Keratinocyte (primary cell): ENCODE measurements at regions not wholly inside any gene's neighbourhood (a gene's known extent, or its start where the extent isn't known, plus 50 kb on each side); places are given as distances from the start of the nearest gene placed in this dataset.
A peak's percentile ranks its signal among the peaks of the same experiment; 100 is the strongest.

Experiments
- DNase-seq: peaks from one replicate; pipeline ENCODE4 v3.0.0-alpha.2; 2011; ENCODE audit warnings: low read depth, missing footprints, low spot score
- FAIRE-seq: peaks from 2 replicates; lab custom pipeline; 2011; peaks lifted over from hg19 to GRCh38; lab: Jason Lieb, UNC
- H2AFZ ChIP-seq: 2 replicates; pipeline ENCODE4 v1.6.0; 2012; ENCODE audit warnings: low read length, control low read depth, inconsistent platforms; ENCODE audit not compliant: control insufficient read depth
- H3K27ac ChIP-seq: 2 replicates; pipeline ENCODE4 v1.5.1; 2011; ENCODE audit warnings: low read length; ENCODE audit not compliant: control insufficient read depth, insufficient read depth
- H3K27me3 ChIP-seq: 3 replicates; pipeline ENCODE4 v1.6.0; 2011; ENCODE audit warnings: low read length; ENCODE audit not compliant: control insufficient read depth, insufficient read depth; ENCODE audit errors: extremely low read depth
- H3K36me3 ChIP-seq, 2 experiments: 2 replicates in 1 of 2; 3 replicates in 1 of 2; pipeline ENCODE4 v1.5.1; 2011; ENCODE audit warnings: low read length in 2 of 2, mild to moderate bottlenecking in 1 of 2; ENCODE audit not compliant: control insufficient read depth in 2 of 2, insufficient read depth in 2 of 2; ENCODE audit errors: extremely low read depth in 1 of 2
- H3K4me1 ChIP-seq: 3 replicates; pipeline ENCODE4 v1.5.1; 2011; ENCODE audit warnings: low read length; ENCODE audit not compliant: control insufficient read depth, insufficient read depth; ENCODE audit errors: extremely low read depth
- H3K4me2 ChIP-seq: 3 replicates; pipeline ENCODE4 v1.6.0; 2011; ENCODE audit warnings: low read depth, low read length; ENCODE audit not compliant: control insufficient read depth, insufficient read depth; ENCODE audit errors: extremely low read depth
- H3K4me3 ChIP-seq, 3 experiments: fragments of 200-600 bp in 1 of 3; sonication (generic) in 1 of 3; 2 replicates in 2 of 3; 3 replicates in 1 of 3; pipeline ENCODE4 v1.5.1; 2011 to 2016; ENCODE audit warnings: low read length in 3 of 3, mild to moderate bottlenecking in 3 of 3, control low read depth in 2 of 3, inconsistent platforms in 1 of 3, low read depth in 1 of 3, mixed read lengths in 1 of 3, mixed run types in 1 of 3, moderate library complexity in 1 of 3; ENCODE audit not compliant: control insufficient read depth in 2 of 3, insufficient read depth in 2 of 3; ENCODE audit errors: extremely low read depth in 1 of 3
- H3K79me2 ChIP-seq: 2 replicates; pipeline ENCODE4 v1.6.0; 2012; ENCODE audit warnings: low read length; ENCODE audit not compliant: control insufficient read depth, insufficient read depth
- H3K9ac ChIP-seq: 3 replicates; pipeline ENCODE4 v1.6.0; 2011; ENCODE audit warnings: low read length; ENCODE audit not compliant: control insufficient read depth, insufficient read depth; ENCODE audit errors: extremely low read depth
- H3K9me1 ChIP-seq: 3 replicates; pipeline ENCODE4 v1.6.0; 2011; ENCODE audit warnings: low read length; ENCODE audit not compliant: control insufficient read depth, insufficient read depth; ENCODE audit errors: extremely low read depth
- H3K9me3 ChIP-seq: 2 replicates; pipeline ENCODE4 v1.5.1; 2012; ENCODE audit warnings: low read depth, low read length; ENCODE audit not compliant: control insufficient read depth
- H4K20me1 ChIP-seq: 3 replicates; pipeline ENCODE4 v1.6.0; 2011; ENCODE audit warnings: low read length; ENCODE audit not compliant: control insufficient read depth, insufficient read depth; ENCODE audit errors: extremely low read depth
- CTCF ChIP-seq, 3 experiments: IDR thresholded peaks in 1 of 3; conservative IDR thresholded peaks in 1 of 3; optimal IDR thresholded peaks in 1 of 3; 2 replicates in 2 of 3; 3 replicates in 1 of 3; pipeline versions ENCODE3 to v1.5.1; 2011; ENCODE audit warnings: low read length in 3 of 3, mild to moderate bottlenecking in 3 of 3, moderate library complexity in 2 of 3, control low read depth in 1 of 3, inconsistent platforms in 1 of 3; ENCODE audit not compliant: insufficient read depth in 2 of 3; ENCODE audit errors: extremely low read depth in 1 of 3
- EZH2 ChIP-seq: IDR thresholded peaks from one replicate; pipeline ENCODE4 v1.6.1; 2012; ENCODE audit warnings: inconsistent platforms, mild to moderate bottlenecking, low read length, moderate library complexity
- dilution Hi-C: fragments of 300-500 bp; cut with MboI; formaldehyde crosslinking; loops from one replicate; pipeline ENCODE4 v1.7.0; 2020; ENCODE audit warnings: low sequenced_read_pairs; ENCODE audit not compliant: extremely low pct_ligation_motif_present

- Histone ChIP-seq H2AFZ (peak overlapping the region; percentile 7), H3K4me2 (no peak overlapping the region), H3K79me2 (no peaks in the 10 kb centered on the region), H3K9me3 (no peaks in the 10 kb centered on the region), H4K20me1 (no peaks in the 10 kb centered on the region), H3K4me3 (no peak overlapping the region), H3K4me1 (no peaks in the 10 kb centered on the region), H3K36me3 (no peaks in the 10 kb centered on the region), H3K9ac (no peak overlapping the region), H3K9me1 (no peaks in the 10 kb centered on the region), H3K27ac (no peak overlapping the region), H3K27me3 (no peaks in the 10 kb centered on the region)
- TF ChIP-seq EZH2 (no peak), CTCF (optimal IDR thresholded peaks at IDR 0.05 in 1 of 3, IDR thresholded peaks at IDR 0.05 in 1 of 3, conservative IDR thresholded peaks at IDR 0.05 in 1 of 3; ENCODE audit: extremely low read depth in 1 of 3, insufficient read depth in 2 of 3, low read length in 3 of 3) (no peak)
- DNase-seq (no peak), FAIRE-seq (no peak)
- dilution Hi-C loops = no loop called here
Measured at GRCh38 chr1:81689531-81689941, 111.2 kb upstream of the ADGRL2 start.

GRCh38 chr1:81682490-81682889 lies 118.2 kb upstream of the ADGRL2 start:
- Histone ChIP-seq H3K36me3 (no peaks in the 10 kb centered on the region), H3K4me2 (no peak overlapping the region), H3K4me1 (peaks cover 4% of the 10 kb centered on the region), H3K27ac (no peak overlapping the region), H2AFZ (no peak overlapping the region), H3K4me3 (no peak overlapping the region), H3K9ac (no peak overlapping the region), H3K9me1 (no peaks in the 10 kb centered on the region), H4K20me1 (no peaks in the 10 kb centered on the region), H3K9me3 (no peaks in the 10 kb centered on the region), H3K27me3 (no peaks in the 10 kb centered on the region), H3K79me2 (no peaks in the 10 kb centered on the region)
- TF ChIP-seq CTCF (optimal IDR thresholded peaks at IDR 0.05 in 1 of 3, IDR thresholded peaks at IDR 0.05 in 1 of 3, conservative IDR thresholded peaks at IDR 0.05 in 1 of 3; ENCODE audit: extremely low read depth in 1 of 3, insufficient read depth in 2 of 3, low read length in 3 of 3) (no peak), EZH2 (no peak)
- no peak for FAIRE-seq
- DNase-seq = no peak
- dilution Hi-C loops = no loop called here
